ENCODE measurements at regions not wholly inside any gene's neighbourhood (a gene's known extent, or its start where the extent isn't known, plus 50 kb on each side); places are given as distances from the start of the nearest gene placed in this dataset.
A peak's percentile ranks its signal among the peaks of the same experiment; 100 is the strongest.
"Not testable (repeated sequence)": the region's sequence is repeated elsewhere in the genome, so short reads cannot be mapped to it uniquely, and the experiment has no call there.

DNA sequence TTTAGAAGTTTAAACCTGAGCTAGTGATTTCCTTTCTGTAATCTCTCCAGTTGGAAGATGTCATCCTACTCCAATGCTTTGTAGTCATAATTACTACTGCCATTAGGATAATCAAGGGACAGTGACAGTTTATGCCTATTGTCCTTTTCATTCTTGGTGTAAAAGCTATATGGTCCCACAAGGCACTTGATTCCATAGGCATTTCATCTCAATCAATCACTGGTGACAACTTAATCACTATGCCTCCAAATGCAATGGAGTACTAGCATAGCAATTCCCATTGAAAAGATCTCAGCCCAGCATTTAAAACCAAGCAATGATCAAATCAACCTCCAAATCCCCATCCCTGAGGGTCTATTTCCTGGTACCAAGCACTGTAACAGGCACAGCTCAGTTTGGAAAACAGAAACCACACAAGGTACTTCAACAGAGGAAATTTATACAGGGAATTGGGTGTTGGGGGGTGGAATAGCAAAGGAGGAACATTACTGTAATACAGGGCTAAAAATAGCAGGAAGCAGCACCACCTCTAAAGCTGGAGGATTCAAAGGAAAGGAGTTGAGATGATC lies 51.0 kb downstream of the FHIP2A start:
- no peak for DNase-seq (ENCODE audit: low read depth)

DNA sequence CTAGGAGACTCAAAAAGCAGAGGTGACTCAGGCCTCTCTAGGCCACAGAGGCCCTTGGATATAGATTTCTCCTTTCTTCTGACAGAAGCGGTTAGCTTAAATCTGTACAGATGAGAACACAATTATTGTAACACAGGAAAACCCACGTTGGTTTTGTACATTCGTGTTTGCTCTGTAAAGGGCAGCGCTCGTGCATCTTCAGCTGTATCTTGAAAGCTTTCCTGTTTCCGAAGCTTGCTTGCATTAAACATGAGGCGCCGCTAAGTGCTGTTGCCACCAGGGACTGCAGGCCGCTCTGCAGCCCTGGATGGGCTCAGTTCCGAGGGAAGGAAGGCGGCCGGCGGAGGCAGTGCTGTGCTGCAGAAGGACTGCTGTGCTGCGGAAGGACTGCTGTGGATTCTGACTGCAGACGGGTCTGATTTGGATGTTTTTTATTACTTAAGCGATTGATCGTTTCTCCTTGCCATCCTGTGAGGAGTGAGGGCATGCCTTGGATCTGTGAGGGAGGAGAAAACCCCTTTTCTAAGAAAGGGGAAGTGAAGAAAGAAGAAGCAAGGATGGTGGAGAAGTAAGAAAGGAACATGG lies 53.3 kb downstream of the FHIP2A start:
- DNase-seq (ENCODE audit: low read depth): peak; percentile 53

DNA sequence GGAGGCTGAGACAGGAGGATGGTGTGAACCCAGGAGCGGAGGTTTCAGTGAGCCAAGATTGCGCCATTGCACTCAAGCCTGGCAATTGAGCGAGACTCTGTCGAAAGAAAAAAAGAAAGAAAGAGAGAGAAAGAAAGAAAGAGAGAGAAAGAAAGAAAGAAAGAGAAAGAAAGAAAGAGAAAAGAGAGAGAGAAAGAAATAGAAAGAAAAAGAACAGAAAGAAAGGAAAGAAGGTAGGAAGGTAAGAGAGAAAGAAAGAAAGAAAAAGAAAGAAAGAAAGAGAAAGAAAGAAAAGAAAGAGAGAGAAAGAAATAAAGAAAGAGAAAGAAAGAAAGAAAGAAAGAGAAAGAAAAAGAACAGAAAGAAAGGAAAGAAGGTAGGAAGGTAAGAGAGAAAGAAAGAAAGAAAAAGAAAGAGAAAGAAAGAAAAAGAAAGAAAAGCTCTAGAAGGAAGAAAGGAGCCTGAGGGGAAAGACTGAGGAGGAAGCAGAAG lies 54.1 kb downstream of the FHIP2A start:
- not testable (repeated sequence) for DNase-seq (ENCODE audit: low read depth)

DNA sequence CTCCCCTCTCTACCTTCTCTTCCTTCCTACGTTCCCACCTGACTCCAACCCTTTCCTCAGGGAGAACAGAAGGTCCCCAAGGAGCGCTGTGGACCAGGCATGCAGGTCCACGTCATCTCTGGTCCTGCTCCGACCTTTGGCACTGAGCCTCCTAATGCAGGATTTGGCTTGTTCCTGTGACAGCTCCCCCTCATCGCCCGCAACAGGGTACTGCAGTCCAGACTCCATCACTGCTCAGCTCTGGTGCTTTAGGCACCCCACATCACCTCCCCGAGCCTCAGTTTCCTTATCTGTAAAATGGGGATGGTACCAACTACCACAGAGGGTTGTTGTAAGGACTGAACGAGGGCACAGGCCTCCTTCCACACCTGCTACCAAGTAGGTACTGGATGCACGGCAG lies 54.6 kb downstream of the FHIP2A start:
- DNase-seq (ENCODE audit: low read depth): no peak

DNA sequence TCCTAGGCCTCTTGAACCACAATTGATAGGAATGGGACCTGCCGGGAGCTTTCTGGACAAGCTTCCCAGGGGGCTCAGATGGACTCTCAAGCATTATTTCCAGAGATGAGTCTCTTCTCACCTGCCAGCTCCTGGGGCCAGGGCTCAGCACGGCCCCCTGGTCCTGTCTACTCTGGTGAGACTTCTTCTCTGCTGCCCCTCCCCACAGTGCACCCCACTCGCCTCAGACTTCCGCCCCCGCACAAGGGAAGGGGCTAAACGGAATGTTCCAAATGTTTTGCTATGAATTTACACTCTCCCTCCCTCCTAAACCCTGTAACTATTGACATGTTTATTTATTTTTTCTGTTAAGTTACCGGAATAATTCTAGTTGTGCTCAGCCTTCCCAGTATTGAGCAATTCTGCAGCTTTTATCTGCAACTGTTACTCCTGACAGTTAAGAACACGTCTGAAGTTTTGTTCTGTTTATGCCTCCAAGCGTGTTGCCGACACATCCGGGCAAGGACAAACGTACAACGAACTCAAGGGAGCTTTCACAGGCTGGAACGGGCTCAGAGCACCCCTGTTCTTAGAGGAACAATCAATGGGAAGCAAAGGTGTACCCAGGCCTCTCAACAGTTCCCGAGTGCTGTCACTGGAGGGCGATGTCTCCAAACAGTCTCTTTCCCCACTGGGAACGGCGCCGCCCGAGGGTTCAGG lies 55.2 kb downstream of the FHIP2A start:
- DNase-seq (ENCODE audit: low read depth): peak; percentile 58

DNA sequence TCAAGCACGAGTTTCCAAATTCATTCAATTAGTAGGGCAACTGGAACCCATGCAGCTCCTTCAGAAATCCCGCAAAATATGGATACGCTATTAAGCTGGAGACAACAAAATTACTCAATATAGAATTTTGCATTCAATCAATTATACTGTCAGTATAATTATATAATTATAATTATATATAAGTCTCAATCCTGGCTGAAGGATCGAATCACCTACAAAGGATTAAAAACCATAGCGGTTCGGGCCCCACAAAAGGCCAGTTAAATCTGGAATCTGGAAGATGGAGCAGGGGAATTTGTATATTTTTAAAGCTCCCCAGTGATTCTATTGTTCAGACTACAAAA lies 55.7 kb downstream of the FHIP2A start:
- DNase-seq (ENCODE audit: low read depth): no peak

DNA sequence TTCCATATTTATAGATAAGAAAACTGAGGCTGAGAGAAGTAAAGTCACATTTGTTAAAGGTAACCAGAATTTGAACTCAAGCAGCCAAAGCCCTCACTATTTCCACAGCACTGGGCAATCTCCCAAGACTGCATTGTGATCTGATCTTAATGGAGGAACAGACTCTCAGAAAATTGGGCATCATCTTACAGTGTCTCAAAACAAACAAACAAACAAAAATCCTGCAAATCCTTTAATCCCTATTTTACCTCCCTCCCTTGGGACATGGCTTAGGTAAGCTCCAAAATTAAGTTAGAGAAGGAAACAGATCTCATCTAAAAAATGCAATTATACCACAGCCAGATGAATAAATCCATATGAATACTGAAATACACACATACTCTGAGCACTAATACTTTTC lies 57.5 kb downstream of the FHIP2A start:
- DNase-seq (ENCODE audit: low read depth): peak; percentile 52

DNA sequence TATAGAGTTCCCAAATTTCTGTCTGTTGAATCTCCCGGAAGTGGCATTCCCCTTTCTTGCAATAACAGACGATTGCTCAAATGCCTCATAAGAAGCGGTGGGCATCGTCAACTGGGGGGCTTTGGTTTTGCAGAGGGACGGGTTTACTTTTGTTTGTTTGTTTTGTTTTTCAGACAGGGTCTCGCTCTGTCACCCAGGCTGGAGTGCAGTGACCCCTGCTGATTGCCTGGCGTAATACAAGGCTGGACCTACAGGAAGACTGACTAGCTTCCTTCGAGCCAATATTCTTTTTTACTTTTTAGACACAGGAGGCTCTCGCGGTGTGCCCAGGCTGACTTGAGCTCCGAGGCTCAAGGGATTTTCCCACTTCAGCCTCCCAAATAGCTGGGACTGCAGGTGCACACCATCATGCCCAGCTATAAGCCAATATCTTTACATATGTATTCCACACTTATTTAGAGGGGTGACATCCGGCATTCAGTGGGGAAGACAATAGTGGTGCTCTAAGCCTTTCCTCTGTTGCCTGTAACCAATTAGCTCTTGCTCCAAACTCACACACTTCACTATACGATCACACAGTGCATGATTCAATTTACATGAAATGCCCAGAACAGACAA lies 58.1 kb downstream of the FHIP2A start:
- DNase-seq (ENCODE audit: low read depth): peak; percentile 48

DNA sequence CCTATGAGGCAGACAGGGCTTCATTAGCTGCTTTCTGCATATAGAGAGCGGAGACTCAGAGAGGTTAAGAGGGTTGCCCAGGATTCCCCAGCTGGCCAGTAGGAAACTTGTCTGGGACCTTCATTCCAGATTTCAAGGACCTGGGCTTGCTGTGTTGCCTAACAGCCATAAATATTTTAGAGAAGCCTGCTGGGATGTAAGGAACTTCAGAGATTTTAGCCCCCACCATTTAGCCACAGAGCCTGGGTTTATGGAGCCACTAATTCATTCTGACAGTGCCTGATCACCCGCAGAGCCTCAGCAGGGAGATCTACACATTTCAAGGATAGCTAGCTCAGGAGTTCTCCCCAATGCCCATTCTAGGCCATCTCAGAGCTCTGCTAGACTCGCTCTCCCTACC lies 56.6 kb upstream of the TRUB1 start:
- DNase-seq (ENCODE audit: low read depth): no peak

DNA sequence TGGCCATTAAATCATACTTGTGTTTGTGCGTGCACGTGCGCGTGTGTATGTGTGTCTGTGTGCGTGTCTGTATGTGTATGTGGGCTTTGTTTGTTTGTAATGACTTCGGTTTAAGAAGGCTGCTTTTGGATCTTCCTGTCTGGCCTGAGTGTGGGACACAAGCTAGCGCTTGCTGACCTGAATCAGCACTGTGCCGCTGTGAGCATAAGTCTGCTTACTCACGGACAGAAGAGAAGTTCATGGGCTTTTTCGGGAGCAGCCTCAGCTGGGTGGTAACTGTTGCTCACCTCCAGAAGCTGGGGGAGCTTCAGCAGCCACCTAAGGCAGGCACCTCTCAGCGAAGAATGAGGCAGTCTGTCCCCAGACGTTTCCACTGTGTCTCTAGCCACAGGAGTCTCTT lies 56.1 kb upstream of the TRUB1 start:
- peak; percentile 59 for DNase-seq (ENCODE audit: low read depth)

DNA sequence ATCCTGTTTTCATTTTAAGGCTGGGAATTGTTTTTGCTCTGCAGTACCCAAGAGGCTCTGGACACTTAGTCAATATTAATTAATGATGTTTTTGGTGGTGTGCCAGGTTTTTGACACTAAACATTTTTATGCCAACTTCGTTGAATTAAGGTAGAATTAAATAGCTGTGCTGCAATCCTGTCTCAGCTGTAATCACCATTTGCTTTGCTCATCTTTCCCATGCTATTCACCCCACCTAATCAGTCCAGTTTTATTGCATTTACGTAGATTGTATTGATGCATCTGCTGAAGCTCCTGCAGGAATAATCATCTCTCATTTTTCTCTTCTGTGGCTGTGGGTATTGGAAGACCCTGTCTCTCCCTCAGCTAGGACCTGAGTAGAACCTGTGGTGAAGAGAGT lies 52.6 kb upstream of the TRUB1 start:
- DNase-seq (ENCODE audit: low read depth): no peak

Data from iris pigment epithelial cell (primary cell).